ENCODE measurements at regions not wholly inside any gene's neighbourhood (a gene's known extent, or its start where the extent isn't known, plus 50 kb on each side); places are given as distances from the start of the nearest gene placed in this dataset.

DNA sequence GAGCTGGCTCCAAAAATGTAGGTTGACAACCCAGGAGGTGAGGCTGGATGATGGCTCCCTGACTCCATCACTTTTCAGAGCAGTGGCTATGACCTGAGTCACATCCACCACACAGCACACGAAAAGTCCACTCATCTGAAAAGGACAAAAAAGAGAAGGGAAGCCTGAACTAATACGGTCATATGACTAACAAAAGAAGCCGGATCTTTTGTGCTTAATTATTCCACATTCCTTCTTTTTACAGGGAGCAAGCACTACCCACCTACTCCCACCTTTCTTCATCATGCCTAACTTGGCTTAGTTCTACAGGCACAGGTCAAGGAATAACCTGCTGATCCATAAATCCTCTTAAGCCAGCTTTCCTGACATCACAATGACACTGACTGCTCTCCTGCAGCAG lies 601.3 kb upstream of the MIR17HG start:
- TF ChIP-seq, protein P1, sequence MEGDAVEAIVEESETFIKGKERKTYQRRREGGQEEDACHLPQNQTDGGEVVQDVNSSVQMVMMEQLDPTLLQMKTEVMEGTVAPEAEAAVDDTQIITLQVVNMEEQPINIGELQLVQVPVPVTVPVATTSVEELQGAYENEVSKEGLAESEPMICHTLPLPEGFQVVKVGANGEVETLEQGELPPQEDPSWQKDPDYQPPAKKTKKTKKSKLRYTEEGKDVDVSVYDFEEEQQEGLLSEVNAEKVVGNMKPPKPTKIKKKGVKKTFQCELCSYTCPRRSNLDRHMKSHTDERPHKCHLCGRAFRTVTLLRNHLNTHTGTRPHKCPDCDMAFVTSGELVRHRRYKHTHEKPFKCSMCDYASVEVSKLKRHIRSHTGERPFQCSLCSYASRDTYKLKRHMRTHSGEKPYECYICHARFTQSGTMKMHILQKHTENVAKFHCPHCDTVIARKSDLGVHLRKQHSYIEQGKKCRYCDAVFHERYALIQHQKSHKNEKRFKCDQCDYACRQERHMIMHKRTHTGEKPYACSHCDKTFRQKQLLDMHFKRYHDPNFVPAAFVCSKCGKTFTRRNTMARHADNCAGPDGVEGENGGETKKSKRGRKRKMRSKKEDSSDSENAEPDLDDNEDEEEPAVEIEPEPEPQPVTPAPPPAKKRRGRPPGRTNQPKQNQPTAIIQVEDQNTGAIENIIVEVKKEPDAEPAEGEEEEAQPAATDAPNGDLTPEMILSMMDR (IDR thresholded peaks at IDR 0.05; ENCODE audit: insufficient read depth, low read length), result no peak
- TF ChIP-seq POLR2AphosphoS5 (IDR thresholded peaks at IDR 0.05; ENCODE audit: low read depth), result no peak
- TF ChIP-seq, protein P2, sequence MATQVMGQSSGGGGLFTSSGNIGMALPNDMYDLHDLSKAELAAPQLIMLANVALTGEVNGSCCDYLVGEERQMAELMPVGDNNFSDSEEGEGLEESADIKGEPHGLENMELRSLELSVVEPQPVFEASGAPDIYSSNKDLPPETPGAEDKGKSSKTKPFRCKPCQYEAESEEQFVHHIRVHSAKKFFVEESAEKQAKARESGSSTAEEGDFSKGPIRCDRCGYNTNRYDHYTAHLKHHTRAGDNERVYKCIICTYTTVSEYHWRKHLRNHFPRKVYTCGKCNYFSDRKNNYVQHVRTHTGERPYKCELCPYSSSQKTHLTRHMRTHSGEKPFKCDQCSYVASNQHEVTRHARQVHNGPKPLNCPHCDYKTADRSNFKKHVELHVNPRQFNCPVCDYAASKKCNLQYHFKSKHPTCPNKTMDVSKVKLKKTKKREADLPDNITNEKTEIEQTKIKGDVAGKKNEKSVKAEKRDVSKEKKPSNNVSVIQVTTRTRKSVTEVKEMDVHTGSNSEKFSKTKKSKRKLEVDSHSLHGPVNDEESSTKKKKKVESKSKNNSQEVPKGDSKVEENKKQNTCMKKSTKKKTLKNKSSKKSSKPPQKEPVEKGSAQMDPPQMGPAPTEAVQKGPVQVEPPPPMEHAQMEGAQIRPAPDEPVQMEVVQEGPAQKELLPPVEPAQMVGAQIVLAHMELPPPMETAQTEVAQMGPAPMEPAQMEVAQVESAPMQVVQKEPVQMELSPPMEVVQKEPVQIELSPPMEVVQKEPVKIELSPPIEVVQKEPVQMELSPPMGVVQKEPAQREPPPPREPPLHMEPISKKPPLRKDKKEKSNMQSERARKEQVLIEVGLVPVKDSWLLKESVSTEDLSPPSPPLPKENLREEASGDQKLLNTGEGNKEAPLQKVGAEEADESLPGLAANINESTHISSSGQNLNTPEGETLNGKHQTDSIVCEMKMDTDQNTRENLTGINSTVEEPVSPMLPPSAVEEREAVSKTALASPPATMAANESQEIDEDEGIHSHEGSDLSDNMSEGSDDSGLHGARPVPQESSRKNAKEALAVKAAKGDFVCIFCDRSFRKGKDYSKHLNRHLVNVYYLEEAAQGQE (IDR thresholded peaks at IDR 0.05; ENCODE audit: insufficient replicate concordance, low read depth), result no peak
